ENCODE measurements at regions not wholly inside any gene's neighbourhood (a gene's known extent, or its start where the extent isn't known, plus 50 kb on each side); places are given as distances from the start of the nearest gene placed in this dataset.

- TF ChIP-seq TARDBP (IDR thresholded peaks at IDR 0.05) (no peak), SP1 (IDR thresholded peaks at IDR 0.05) (no peak), FOXK2 (IDR thresholded peaks at IDR 0.05) (no peak), BHLHE40 (IDR thresholded peaks at IDR 0.05; ENCODE audit: borderline replicate concordance) (no peak), FOXM1 (IDR thresholded peaks at IDR 0.05; ENCODE audit: borderline replicate concordance) (no peak)
Observed at GRCh38 chr2:48113767-48114166, 200.7 kb upstream of the FOXN2 start.

All from HEK293T (cell line).